ENCODE measurements at regions not wholly inside any gene's neighbourhood (a gene's known extent, or its start where the extent isn't known, plus 50 kb on each side); places are given as distances from the start of the nearest gene placed in this dataset.
"Not testable (repeated sequence)": the region's sequence is repeated elsewhere in the genome, so short reads cannot be mapped to it uniquely, and the experiment has no call there.

GRCh38 chr14:85010186-85010585, 519.8 kb upstream of the FLRT2 start:
- Histone ChIP-seq H3K4me1 (ENCODE audit: control insufficient read depth in 1 of 2, insufficient read depth in 2 of 2, low read length in 2 of 2) (no peaks in the 10 kb centered on the region), H3K9me3 (ENCODE audit: control insufficient read depth in 1 of 2, low read length in 2 of 2) (peaks cover 7 to 8% of the 10 kb centered on the region in 2 donors), H3K27ac (ENCODE audit: low read depth, low read length) (no peak overlapping the region), H3K9ac (ENCODE audit: low read depth in 1 of 2, low read length in 2 of 2) (no peak overlapping the region), H3K36me3 (ENCODE audit: control insufficient read depth in 1 of 2, insufficient read depth in 2 of 2, low read length in 2 of 2) (no peaks in the 10 kb centered on the region), H3K27me3 (ENCODE audit: control insufficient read depth in 1 of 2, insufficient read depth in 2 of 2, low read length in 2 of 2) (no peaks in the 10 kb centered on the region), H3K4me3 (ENCODE audit: low read depth in 1 of 2, low read length in 2 of 2) (no peak overlapping the region)

- Histone ChIP-seq H3K4me1 (ENCODE audit: control insufficient read depth in 1 of 2, insufficient read depth in 2 of 2, low read length in 2 of 2) (no peaks in the 10 kb centered on the region), H3K27ac (ENCODE audit: low read depth, low read length) (no peak overlapping the region), H3K36me3 (ENCODE audit: control insufficient read depth in 1 of 2, insufficient read depth in 2 of 2, low read length in 2 of 2) (no peaks in the 10 kb centered on the region), H3K27me3 (ENCODE audit: control insufficient read depth in 1 of 2, insufficient read depth in 2 of 2, low read length in 2 of 2) (no peaks in the 10 kb centered on the region), H3K9ac (ENCODE audit: low read depth in 1 of 2, low read length in 2 of 2) (no peak overlapping the region), H3K9me3 (ENCODE audit: control insufficient read depth in 1 of 2, low read length in 2 of 2) (peaks cover 0 to 8% of the 10 kb centered on the region in 2 donors), H3K4me3 (ENCODE audit: low read depth in 1 of 2, low read length in 2 of 2) (no peak overlapping the region)
Observed at GRCh38 chr14:85016496-85016895, 513.4 kb upstream of the FLRT2 start.

- not testable (repeated sequence) for H3K4me3 ChIP-seq (ENCODE audit: low read depth in 1 of 2, low read length in 2 of 2)
Observed at GRCh38 chr14:85023866-85024265, 506.1 kb upstream of the FLRT2 start.

GRCh38 chr14:85024931-85025330, 505.0 kb upstream of the FLRT2 start:
- Histone ChIP-seq H3K27ac (ENCODE audit: low read depth, low read length) (no peak overlapping the region), H3K4me1 (ENCODE audit: control insufficient read depth in 1 of 2, insufficient read depth in 2 of 2, low read length in 2 of 2) (no peaks in the 10 kb centered on the region)

More at GRCh38 chr14:85023866-85024265, 506.1 kb upstream of the FLRT2 start:
- not testable (repeated sequence) for H3K9me3 ChIP-seq (ENCODE audit: control insufficient read depth in 1 of 2, low read length in 2 of 2); H3K27me3 ChIP-seq (ENCODE audit: control insufficient read depth in 1 of 2, insufficient read depth in 2 of 2, low read length in 2 of 2); H3K9ac ChIP-seq (ENCODE audit: low read depth in 1 of 2, low read length in 2 of 2); H3K27ac ChIP-seq (ENCODE audit: low read depth, low read length); H3K36me3 ChIP-seq (ENCODE audit: control insufficient read depth in 1 of 2, insufficient read depth in 2 of 2, low read length in 2 of 2); H3K4me1 ChIP-seq (ENCODE audit: control insufficient read depth in 1 of 2, insufficient read depth in 2 of 2, low read length in 2 of 2)

GRCh38 chr14:85027681-85028370, 502.1 kb upstream of the FLRT2 start:
- Histone ChIP-seq H3K9ac (ENCODE audit: low read depth in 1 of 2, low read length in 2 of 2) (no peak overlapping the region), H3K27ac (ENCODE audit: low read depth, low read length) (no peak overlapping the region), H3K4me1 (ENCODE audit: control insufficient read depth in 1 of 2, insufficient read depth in 2 of 2, low read length in 2 of 2) (no peaks in the 10 kb centered on the region), H3K27me3 (ENCODE audit: control insufficient read depth in 1 of 2, insufficient read depth in 2 of 2, low read length in 2 of 2) (no peaks in the 10 kb centered on the region), H3K36me3 (ENCODE audit: control insufficient read depth in 1 of 2, insufficient read depth in 2 of 2, low read length in 2 of 2) (no peaks in the 10 kb centered on the region), H3K9me3 (ENCODE audit: control insufficient read depth in 1 of 2, low read length in 2 of 2) (peaks cover 2 to 3% of the 10 kb centered on the region in 2 donors), H3K4me3 (ENCODE audit: low read depth in 1 of 2, low read length in 2 of 2) (no peak overlapping the region)

More at GRCh38 chr14:85024931-85025330, 505.0 kb upstream of the FLRT2 start:
- H3K36me3 ChIP-seq (ENCODE audit: control insufficient read depth in 1 of 2, insufficient read depth in 2 of 2, low read length in 2 of 2): no peaks in the 10 kb centered on the region
- H3K27me3 ChIP-seq (ENCODE audit: control insufficient read depth in 1 of 2, insufficient read depth in 2 of 2, low read length in 2 of 2): no peaks in the 10 kb centered on the region
- H3K9me3 ChIP-seq (ENCODE audit: control insufficient read depth in 1 of 2, low read length in 2 of 2): peaks cover 2 to 3% of the 10 kb centered on the region in 2 donors
- no peak overlapping the region for H3K4me3 ChIP-seq (ENCODE audit: low read depth in 1 of 2, low read length in 2 of 2)
- no peak overlapping the region for H3K9ac ChIP-seq (ENCODE audit: low read depth in 1 of 2, low read length in 2 of 2)

GRCh38 chr14:85037411-85037810, 492.5 kb upstream of the FLRT2 start:
- no peaks in the 10 kb centered on the region for H3K27me3 ChIP-seq (ENCODE audit: control insufficient read depth in 1 of 2, insufficient read depth in 2 of 2, low read length in 2 of 2)
- H3K36me3 ChIP-seq (ENCODE audit: control insufficient read depth in 1 of 2, insufficient read depth in 2 of 2, low read length in 2 of 2): no peaks in the 10 kb centered on the region
- H3K9me3 ChIP-seq (ENCODE audit: control insufficient read depth in 1 of 2, low read length in 2 of 2): peaks cover 14% of the 10 kb centered on the region in 2 donors
- H3K27ac ChIP-seq (ENCODE audit: low read depth, low read length): no peak overlapping the region
- H3K4me1 ChIP-seq (ENCODE audit: control insufficient read depth in 1 of 2, insufficient read depth in 2 of 2, low read length in 2 of 2): no peaks in the 10 kb centered on the region
- H3K9ac ChIP-seq (ENCODE audit: low read depth in 1 of 2, low read length in 2 of 2): no peak overlapping the region
- no peak overlapping the region for H3K4me3 ChIP-seq (ENCODE audit: low read depth in 1 of 2, low read length in 2 of 2)

- Histone ChIP-seq H3K4me1 (ENCODE audit: control insufficient read depth in 1 of 2, insufficient read depth in 2 of 2, low read length in 2 of 2) (no peaks in the 10 kb centered on the region), H3K9ac (ENCODE audit: low read depth in 1 of 2, low read length in 2 of 2) (no peak overlapping the region), H3K27ac (ENCODE audit: low read depth, low read length) (no peak overlapping the region), H3K27me3 (ENCODE audit: control insufficient read depth in 1 of 2, insufficient read depth in 2 of 2, low read length in 2 of 2) (no peaks in the 10 kb centered on the region), H3K36me3 (ENCODE audit: control insufficient read depth in 1 of 2, insufficient read depth in 2 of 2, low read length in 2 of 2) (no peaks in the 10 kb centered on the region), H3K4me3 (ENCODE audit: low read depth in 1 of 2, low read length in 2 of 2) (no peak overlapping the region), H3K9me3 (ENCODE audit: control insufficient read depth in 1 of 2, low read length in 2 of 2) (peaks cover 14 to 16% of the 10 kb centered on the region in 2 donors)
Observed at GRCh38 chr14:85038526-85039352, 491.2 kb upstream of the FLRT2 start.

GRCh38 chr14:85039353-85039626, 490.7 kb upstream of the FLRT2 start:
- no peaks in the 10 kb centered on the region for H3K4me1 ChIP-seq (ENCODE audit: control insufficient read depth in 1 of 2, insufficient read depth in 2 of 2, low read length in 2 of 2)
- peaks cover 14 to 16% of the 10 kb centered on the region in 2 donors for H3K9me3 ChIP-seq (ENCODE audit: control insufficient read depth in 1 of 2, low read length in 2 of 2)
- H3K27ac ChIP-seq (ENCODE audit: low read depth, low read length): no peak overlapping the region
- no peaks in the 10 kb centered on the region for H3K36me3 ChIP-seq (ENCODE audit: control insufficient read depth in 1 of 2, insufficient read depth in 2 of 2, low read length in 2 of 2)
- H3K4me3 ChIP-seq (ENCODE audit: low read depth in 1 of 2, low read length in 2 of 2): no peak overlapping the region
- H3K9ac ChIP-seq (ENCODE audit: low read depth in 1 of 2, low read length in 2 of 2): no peak overlapping the region
- no peaks in the 10 kb centered on the region for H3K27me3 ChIP-seq (ENCODE audit: control insufficient read depth in 1 of 2, insufficient read depth in 2 of 2, low read length in 2 of 2)

- Histone ChIP-seq H3K36me3 (ENCODE audit: control insufficient read depth in 1 of 2, insufficient read depth in 2 of 2, low read length in 2 of 2) (no peaks in the 10 kb centered on the region), H3K4me1 (ENCODE audit: control insufficient read depth in 1 of 2, insufficient read depth in 2 of 2, low read length in 2 of 2) (no peaks in the 10 kb centered on the region), H3K4me3 (ENCODE audit: low read depth in 1 of 2, low read length in 2 of 2) (no peak overlapping the region), H3K9me3 (ENCODE audit: control insufficient read depth in 1 of 2, low read length in 2 of 2) (peaks cover 14 to 16% of the 10 kb centered on the region in 2 donors), H3K9ac (ENCODE audit: low read depth in 1 of 2, low read length in 2 of 2) (no peak overlapping the region), H3K27me3 (ENCODE audit: control insufficient read depth in 1 of 2, insufficient read depth in 2 of 2, low read length in 2 of 2) (no peaks in the 10 kb centered on the region), H3K27ac (ENCODE audit: low read depth, low read length) (no peak overlapping the region)
Observed at GRCh38 chr14:85040046-85040685, 489.8 kb upstream of the FLRT2 start.

- peaks cover 11 to 14% of the 10 kb centered on the region in 2 donors for H3K9me3 ChIP-seq (ENCODE audit: control insufficient read depth in 1 of 2, low read length in 2 of 2)
- no peak overlapping the region for H3K27ac ChIP-seq (ENCODE audit: low read depth, low read length)
- H3K36me3 ChIP-seq (ENCODE audit: control insufficient read depth in 1 of 2, insufficient read depth in 2 of 2, low read length in 2 of 2): no peaks in the 10 kb centered on the region
- no peaks in the 10 kb centered on the region for H3K4me1 ChIP-seq (ENCODE audit: control insufficient read depth in 1 of 2, insufficient read depth in 2 of 2, low read length in 2 of 2)
- H3K9ac ChIP-seq (ENCODE audit: low read depth in 1 of 2, low read length in 2 of 2): no peak overlapping the region
- no peaks in the 10 kb centered on the region for H3K27me3 ChIP-seq (ENCODE audit: control insufficient read depth in 1 of 2, insufficient read depth in 2 of 2, low read length in 2 of 2)
- H3K4me3 ChIP-seq (ENCODE audit: low read depth in 1 of 2, low read length in 2 of 2): no peak overlapping the region
Observed at GRCh38 chr14:85041618-85042017, 488.3 kb upstream of the FLRT2 start.
